PC-9 (cell line): ENCODE measurements at regions not wholly inside any gene's neighbourhood (a gene's known extent, or its start where the extent isn't known, plus 50 kb on each side); places are given as distances from the start of the nearest gene placed in this dataset.

Experiments
- BruUV-seq: library from RNA; stranded (reverse); fragments of 400-500 nt; replicated peaks from 2 replicates; lab custom pipeline; 2021; lab: Mats Ljungman, UMichigan
- CTCF ChIA-PET: fragments of 300-600 bp; sonication (Branson Sonifier 250); formaldehyde crosslinking; loops from one replicate; lab custom pipeline; 2022; ENCODE audit warnings: antibody characterized with exemption; lab: Charles Lee
- POLR2A ChIA-PET: fragments of 300-600 bp; sonication (Branson Sonifier 250); formaldehyde crosslinking; loops from one replicate; lab custom pipeline; 2022; ENCODE audit warnings: antibody characterized with exemption; ENCODE audit not compliant: unreplicated experiment; lab: Charles Lee
- DNase-seq, 2 experiments: peaks; one replicate each; pipeline versions ENCODE4 v3.0.0 to v3.0.0-alpha.2; 2015 to 2022; ENCODE audit warnings: mixed read lengths in 1 of 2
- H2AFZ ChIP-seq: fragments of 200-600 bp; sonication (generic); 2 replicates; pipeline ENCODE4 v1.8.1; 2017; ENCODE audit warnings: antibody characterized with exemption
- H3F3A ChIP-seq: fragments of 200-600 bp; sonication (generic); 2 replicates; pipeline ENCODE4 v1.8.1; 2017; ENCODE audit warnings: antibody characterized with exemption, mild to moderate bottlenecking, low read depth; ENCODE audit not compliant: insufficient read depth
- H3K27ac ChIP-seq: fragments of 200-600 bp; sonication (generic); 2 replicates; pipeline ENCODE4 v1.6.1; 2016; ENCODE audit warnings: mixed run types
- H3K27me3 ChIP-seq: fragments of 200-600 bp; sonication (generic); 2 replicates; pipeline ENCODE4 v1.6.1; 2016; ENCODE audit warnings: low read depth, mixed run types; ENCODE audit not compliant: insufficient read depth
- H3K36me3 ChIP-seq: fragments of 200-600 bp; sonication (generic); 2 replicates; pipeline ENCODE4 v1.6.1; 2016; ENCODE audit warnings: low read depth, mixed run types
- H3K4me1 ChIP-seq: fragments of 200-600 bp; sonication (generic); replicated peaks from 2 replicates; pipeline ENCODE4 v1.6.1; 2016; ENCODE audit warnings: mixed run types; ENCODE audit not compliant: insufficient read depth
- H3K4me2 ChIP-seq: fragments of 200-600 bp; sonication (generic); 2 replicates; pipeline ENCODE4 v1.6.1; 2017; ENCODE audit warnings: mixed run types
- H3K4me3 ChIP-seq: fragments of 200-600 bp; sonication (generic); 2 replicates; pipeline ENCODE4 v1.6.1; 2016; ENCODE audit warnings: mixed run types
- H3K79me2 ChIP-seq: fragments of 200-600 bp; sonication (generic); 2 replicates; pipeline ENCODE4 v1.6.1; 2017; ENCODE audit warnings: low read depth, mixed run types
- H3K9me2 ChIP-seq: fragments of 200-600 bp; sonication (generic); 2 replicates; pipeline ENCODE4 v1.8.1; 2017; ENCODE audit warnings: mild to moderate bottlenecking; ENCODE audit not compliant: insufficient read depth
- H3K9me3 ChIP-seq: fragments of 200-600 bp; sonication (generic); 2 replicates; pipeline ENCODE4 v1.8.1; 2016; ENCODE audit warnings: low read depth; ENCODE audit not compliant: insufficient read depth
- H4K20me1 ChIP-seq: fragments of 200-600 bp; sonication (generic); 2 replicates; pipeline ENCODE4 v1.8.1; 2017; ENCODE audit not compliant: insufficient read depth
- CTCF ChIP-seq: fragments of 200-600 bp; sonication (generic); conservative IDR thresholded peaks from 2 replicates; pipeline ENCODE4 v1.6.1; 2017; ENCODE audit warnings: mixed run types, antibody characterized with exemption, mild to moderate bottlenecking, moderate library complexity
- EZH2 ChIP-seq: fragments of 200-600 bp; sonication (generic); IDR thresholded peaks from 2 replicates; pipeline ENCODE4 v1.8.0; 2017; ENCODE audit warnings: antibody characterized with exemption, low read depth
- intact Hi-C: fragments of 100-400 bp; cut with micrococcal nuclease; formaldehyde crosslinking; loops from one replicate; pipeline ENCODE4 v1.10.0; 2022; ENCODE audit not compliant: unreplicated experiment

- TF ChIP-seq CTCF (no peak), EZH2 (no peak)
- POLR2A ChIA-PET: no interaction called here
- CTCF ChIA-PET: no interaction called here
Measured at GRCh38 chr21:20942523-20942922, 55.7 kb upstream of the NCAM2 start.

GRCh38 chr21:20943561-20943997 is 54.6 kb upstream of the NCAM2 start:
- Histone ChIP-seq H3K27ac (no peak overlapping the region), H3F3A (no peaks in the 10 kb centered on the region), H3K36me3 (no peaks in the 10 kb centered on the region), H3K4me1 (no peaks in the 10 kb centered on the region), H3K9me2 (no peaks in the 10 kb centered on the region), H3K4me3 (no peak overlapping the region), H2AFZ (no peak overlapping the region), H3K27me3 (no peaks in the 10 kb centered on the region), H4K20me1 (no peaks in the 10 kb centered on the region), H3K9me3 (no peaks in the 10 kb centered on the region), H3K79me2 (no peaks in the 10 kb centered on the region), H3K4me2 (no peak overlapping the region)
- CTCF ChIA-PET: no interaction called here
- BruUV-seq: no TSS peak
- intact Hi-C loops: no loop called here
- POLR2A ChIA-PET: no interaction called here
- no peak for DNase-seq
- no peak for TF ChIP-seq CTCF
- no peak for TF ChIP-seq EZH2

More at GRCh38 chr21:20942523-20942922, 55.7 kb upstream of the NCAM2 start:
- Histone ChIP-seq H3K4me2 (no peak overlapping the region), H2AFZ (no peak overlapping the region), H3K4me3 (no peak overlapping the region), H3K27ac (no peak overlapping the region), H3K79me2 (no peaks in the 10 kb centered on the region), H3K36me3 (no peaks in the 10 kb centered on the region), H3F3A (no peaks in the 10 kb centered on the region), H3K9me3 (no peaks in the 10 kb centered on the region), H3K27me3 (no peaks in the 10 kb centered on the region), H3K9me2 (no peaks in the 10 kb centered on the region), H3K4me1 (no peaks in the 10 kb centered on the region), H4K20me1 (no peaks in the 10 kb centered on the region)
- intact Hi-C loops: no loop called here
- no peak for DNase-seq
- no TSS peak for BruUV-seq

- no peaks in the 10 kb centered on the region for H3K4me1 ChIP-seq
- CTCF ChIA-PET: no interaction called here
- no peaks in the 10 kb centered on the region for H4K20me1 ChIP-seq
- H3K36me3 ChIP-seq: no peaks in the 10 kb centered on the region
- BruUV-seq: no TSS peak
- no peak for TF ChIP-seq EZH2
- no peak for TF ChIP-seq CTCF
- no peak overlapping the region for H2AFZ ChIP-seq
- H3K4me2 ChIP-seq: no peak overlapping the region
- H3K9me3 ChIP-seq: no peaks in the 10 kb centered on the region
- intact Hi-C loops: no loop called here
- POLR2A ChIA-PET: no interaction called here
- H3K9me2 ChIP-seq: no peaks in the 10 kb centered on the region
- no peak for DNase-seq
- H3K4me3 ChIP-seq: no peak overlapping the region
- no peak overlapping the region for H3K27ac ChIP-seq
- H3K27me3 ChIP-seq: no peaks in the 10 kb centered on the region
- no peaks in the 10 kb centered on the region for H3F3A ChIP-seq
- no peaks in the 10 kb centered on the region for H3K79me2 ChIP-seq
Measured at GRCh38 chr21:20944139-20944538, 54.1 kb upstream of the NCAM2 start.
